ENCODE measurements at regions not wholly inside any gene's neighbourhood (a gene's known extent, or its start where the extent isn't known, plus 50 kb on each side); places are given as distances from the start of the nearest gene placed in this dataset.
"Not testable (repeated sequence)": the region's sequence is repeated elsewhere in the genome, so short reads cannot be mapped to it uniquely, and the experiment has no call there.

GRCh38 chr2:122656403-122656802 lies 901.0 kb downstream of the TSN start:
- no peak for DNase-seq

DNA sequence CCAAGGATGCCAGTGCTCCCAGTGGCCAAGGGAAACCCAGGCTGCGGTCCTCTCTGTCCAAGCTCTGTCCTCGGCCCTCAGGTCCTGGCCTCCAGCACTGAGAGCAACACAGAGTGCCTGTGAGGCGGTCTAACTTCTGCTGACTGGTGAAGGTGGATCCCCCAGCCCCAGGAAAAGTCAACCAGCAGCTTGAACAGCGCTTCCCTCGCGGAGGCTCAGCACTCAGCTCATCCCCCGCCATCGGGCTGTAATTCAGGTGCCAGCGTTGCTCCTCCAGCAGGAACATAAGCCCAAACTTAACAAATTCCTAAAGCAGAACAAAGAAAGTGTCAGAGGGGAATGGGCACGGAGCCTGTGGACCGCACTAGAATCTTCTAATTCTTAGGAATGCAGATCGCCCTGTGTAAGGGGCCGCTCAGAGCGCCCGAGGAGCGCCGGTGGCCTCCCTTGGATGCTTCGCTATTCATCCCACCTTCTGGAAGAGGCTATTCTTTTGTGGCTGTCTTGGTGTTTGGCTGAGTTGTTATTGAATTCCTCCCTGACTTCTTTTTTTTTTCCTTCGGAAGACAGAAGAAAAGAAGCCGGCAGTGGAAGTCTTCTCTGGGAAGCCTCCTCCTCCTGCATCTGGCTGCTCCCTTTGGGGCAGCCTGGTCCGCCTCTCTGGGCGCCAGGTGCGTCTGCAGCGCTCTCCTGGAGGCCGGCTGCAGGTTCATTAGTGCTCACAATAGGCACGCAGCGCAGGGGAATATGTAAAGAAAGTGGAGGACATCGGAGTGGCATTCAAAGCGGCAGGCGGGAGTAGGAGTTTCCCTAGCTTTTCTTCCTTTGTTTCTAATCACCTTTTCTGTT lies 905.6 kb downstream of the TSN start:
- no peak for DNase-seq

GRCh38 chr2:122663620-122664019 lies 908.2 kb downstream of the TSN start:
- no peak for DNase-seq

- no peak for DNase-seq
Observed at GRCh38 chr2:122669627-122670026, 914.2 kb downstream of the TSN start.

DNA sequence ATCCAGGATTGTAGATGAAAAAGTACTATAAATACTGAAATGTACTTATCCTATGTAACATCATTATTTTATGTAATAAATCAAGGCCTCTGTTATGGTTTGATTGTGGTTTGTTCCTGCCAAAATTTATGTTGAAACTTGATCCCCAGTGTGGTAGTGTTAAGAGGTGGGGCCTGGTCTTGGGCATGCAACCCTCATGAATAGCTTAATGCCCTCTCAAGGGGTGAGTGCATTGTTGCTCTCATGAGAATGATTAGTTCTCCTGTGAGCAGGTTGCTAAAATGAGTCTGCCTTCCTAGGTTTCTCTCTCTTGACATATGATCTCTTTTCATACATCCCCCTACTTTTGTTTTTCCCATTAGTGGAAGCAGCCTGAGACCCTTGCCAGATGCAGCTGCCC lies 915.4 kb downstream of the TSN start:
- no peak for DNase-seq

- DNase-seq, result no peak
Observed at GRCh38 chr2:122680662-122681061, 925.2 kb downstream of the TSN start.

GRCh38 chr2:122681626-122682025 lies 926.2 kb downstream of the TSN start:
- no peak for DNase-seq

GRCh38 chr2:122682356-122682755 lies 926.9 kb downstream of the TSN start:
- DNase-seq, result no peak

GRCh38 chr2:122683018-122683417 lies 927.6 kb downstream of the TSN start:
- DNase-seq, result no peak

- DNase-seq, result no peak
Observed at GRCh38 chr2:122692400-122693083, 937.1 kb downstream of the TSN start.

GRCh38 chr2:122697415-122697814 lies 942.0 kb downstream of the TSN start:
- DNase-seq, result no peak

GRCh38 chr2:122703676-122704075 lies 948.2 kb downstream of the TSN start:
- no peak for DNase-seq

DNA sequence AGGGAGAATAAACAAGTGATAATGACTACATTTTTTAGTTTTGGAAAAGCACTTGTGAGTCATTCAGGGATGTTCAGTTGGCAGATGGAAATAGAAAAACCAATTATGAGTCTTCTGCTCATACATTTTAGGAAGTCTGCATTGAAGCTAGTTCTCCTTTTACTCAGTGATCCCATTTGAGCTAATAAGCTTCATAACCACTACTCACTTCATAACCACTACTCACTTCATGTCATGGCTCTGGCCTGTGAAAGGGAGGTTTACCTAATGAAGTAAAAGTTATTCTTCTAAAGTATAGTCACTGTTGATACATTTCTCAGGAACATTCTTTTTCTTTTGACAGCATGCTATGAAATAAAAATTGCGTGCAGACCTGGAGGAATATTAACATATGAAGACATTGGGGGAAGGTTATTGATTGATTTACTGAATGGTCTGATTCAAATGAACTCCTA lies 948.7 kb downstream of the TSN start:
- no peak for DNase-seq

DNA sequence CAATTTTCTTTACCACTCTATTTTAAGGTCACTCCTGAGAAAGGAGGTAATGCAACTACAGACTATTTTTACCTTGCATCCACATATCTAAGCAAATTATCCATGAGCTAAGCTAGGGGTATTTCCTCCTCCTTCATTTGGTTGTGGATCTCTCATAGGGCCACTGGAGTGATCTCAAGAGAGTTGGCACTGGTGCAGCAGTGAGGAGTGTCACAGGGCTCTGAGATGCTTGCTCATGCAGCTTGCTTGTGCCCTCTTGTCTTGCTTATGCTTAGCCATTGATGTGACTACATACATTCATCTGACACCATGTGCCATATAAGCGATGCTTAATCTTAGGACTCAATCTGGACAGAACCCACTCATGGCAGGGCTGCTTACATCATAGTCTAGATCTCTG lies 950.3 kb downstream of the TSN start:
- DNase-seq, result no peak

DNA sequence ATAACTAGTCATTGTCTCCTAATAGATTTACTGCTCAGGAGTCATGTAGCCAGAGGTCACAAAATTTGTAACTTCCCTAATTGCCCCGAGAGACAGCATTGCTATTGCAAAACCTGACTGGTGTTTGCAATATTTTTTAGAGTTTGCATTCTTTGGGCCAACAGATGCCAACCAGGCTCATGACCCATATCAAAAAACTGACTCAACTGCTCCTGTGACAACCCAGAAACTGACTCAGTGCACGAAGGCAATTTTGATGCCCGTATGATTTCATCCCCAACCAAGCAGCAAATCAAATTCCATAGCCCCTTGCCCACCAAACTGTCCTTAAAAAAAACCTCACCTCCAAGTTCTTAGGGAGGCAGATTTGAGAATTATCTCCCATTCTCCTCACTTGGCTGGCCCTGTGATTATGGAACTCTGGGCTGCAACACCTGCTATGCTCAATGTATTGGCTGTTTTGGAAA lies 951.3 kb downstream of the TSN start:
- no peak for DNase-seq

GRCh38 chr2:122707224-122707824 lies 951.9 kb downstream of the TSN start:
- DNase-seq, result no peak

DNA sequence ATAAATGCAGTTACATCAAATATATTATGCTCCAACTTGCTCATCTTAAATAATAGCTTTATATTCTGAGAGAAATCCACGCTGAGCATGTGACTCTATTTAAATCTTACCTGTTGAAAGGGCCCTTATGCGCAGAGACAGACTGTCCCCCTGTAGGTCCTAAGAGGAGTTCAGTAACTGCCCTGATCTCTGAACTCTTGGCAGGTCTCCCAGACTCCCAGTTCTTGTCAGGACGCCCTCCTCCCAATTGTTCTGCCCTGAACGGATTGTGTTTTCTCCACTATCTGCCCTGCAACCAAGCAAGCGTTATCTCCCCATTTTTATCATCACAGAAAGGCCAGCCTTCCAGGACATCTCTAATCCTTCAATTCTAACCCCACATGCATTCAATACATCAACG lies 954.6 kb downstream of the TSN start:
- no peak for DNase-seq

GRCh38 chr2:122713800-122714199 lies 958.3 kb downstream of the TSN start:
- DNase-seq, result no peak

GRCh38 chr2:122720822-122721221 lies 965.4 kb downstream of the TSN start:
- DNase-seq, result not testable (repeated sequence)

DNA sequence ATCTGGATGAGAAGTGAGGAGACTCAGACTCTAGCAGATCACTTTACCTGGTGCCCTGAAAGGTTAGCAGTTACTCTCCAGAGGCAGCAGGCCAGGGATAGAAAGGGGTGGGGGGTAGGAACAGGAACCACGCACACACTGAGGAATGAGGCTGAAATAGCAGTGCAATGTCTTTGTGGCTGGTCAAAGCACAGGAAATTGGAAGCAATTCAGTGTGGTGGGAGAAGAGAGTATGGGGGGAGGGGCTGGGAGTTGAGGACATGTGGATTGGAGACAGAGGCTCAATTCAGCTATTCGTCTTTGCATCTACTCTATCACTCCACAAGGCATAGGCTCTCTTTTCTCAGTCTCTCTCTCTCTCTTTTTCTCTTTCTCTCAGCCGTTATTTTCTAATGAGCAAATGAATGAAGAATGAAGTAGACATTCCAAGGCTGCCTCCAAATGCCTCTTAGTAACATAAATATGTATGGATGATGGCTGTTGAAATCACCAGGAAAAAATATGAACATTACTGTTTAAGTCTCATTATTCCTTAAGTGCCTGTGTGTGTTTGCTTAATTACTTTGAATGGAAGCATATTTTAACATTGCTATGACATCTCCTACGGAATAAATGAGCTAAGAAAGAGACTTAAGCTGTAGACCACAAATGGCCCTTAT lies 979.4 kb downstream of the TSN start:
- no peak for DNase-seq

GRCh38 chr2:122736279-122736678 lies 980.8 kb downstream of the TSN start:
- no peak for DNase-seq

GRCh38 chr2:122737429-122738077 lies 982.1 kb downstream of the TSN start:
- no peak for DNase-seq

Data from hindlimb muscle (tissue), 1 donor.